ENCODE measurements at regions not wholly inside any gene's neighbourhood (a gene's known extent, or its start where the extent isn't known, plus 50 kb on each side); places are given as distances from the start of the nearest gene placed in this dataset.

DNA sequence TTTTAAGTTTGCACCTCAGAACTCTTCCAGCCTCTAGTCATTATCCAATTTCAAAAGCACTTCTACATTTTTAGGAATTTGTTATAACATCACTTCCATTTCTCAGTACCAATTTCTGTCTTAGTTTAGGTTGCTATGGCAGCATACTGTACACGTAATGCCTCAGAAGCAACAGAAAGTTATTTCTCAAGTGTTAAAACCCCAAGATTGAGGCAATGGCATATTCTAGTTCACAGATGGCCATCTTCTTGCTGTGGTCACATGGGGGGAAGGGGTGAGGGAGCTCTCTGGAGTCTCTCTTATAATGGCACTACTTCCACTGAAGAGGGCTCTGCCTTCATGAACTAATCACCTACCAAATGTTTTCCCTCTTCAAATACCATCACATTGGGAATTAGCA is 220.3 kb upstream of the CTSO start:
- DNase-seq (ENCODE audit: insufficient read length, low spot score) (no peak), FAIRE-seq (no peak)
- TF ChIP-seq, protein P1, sequence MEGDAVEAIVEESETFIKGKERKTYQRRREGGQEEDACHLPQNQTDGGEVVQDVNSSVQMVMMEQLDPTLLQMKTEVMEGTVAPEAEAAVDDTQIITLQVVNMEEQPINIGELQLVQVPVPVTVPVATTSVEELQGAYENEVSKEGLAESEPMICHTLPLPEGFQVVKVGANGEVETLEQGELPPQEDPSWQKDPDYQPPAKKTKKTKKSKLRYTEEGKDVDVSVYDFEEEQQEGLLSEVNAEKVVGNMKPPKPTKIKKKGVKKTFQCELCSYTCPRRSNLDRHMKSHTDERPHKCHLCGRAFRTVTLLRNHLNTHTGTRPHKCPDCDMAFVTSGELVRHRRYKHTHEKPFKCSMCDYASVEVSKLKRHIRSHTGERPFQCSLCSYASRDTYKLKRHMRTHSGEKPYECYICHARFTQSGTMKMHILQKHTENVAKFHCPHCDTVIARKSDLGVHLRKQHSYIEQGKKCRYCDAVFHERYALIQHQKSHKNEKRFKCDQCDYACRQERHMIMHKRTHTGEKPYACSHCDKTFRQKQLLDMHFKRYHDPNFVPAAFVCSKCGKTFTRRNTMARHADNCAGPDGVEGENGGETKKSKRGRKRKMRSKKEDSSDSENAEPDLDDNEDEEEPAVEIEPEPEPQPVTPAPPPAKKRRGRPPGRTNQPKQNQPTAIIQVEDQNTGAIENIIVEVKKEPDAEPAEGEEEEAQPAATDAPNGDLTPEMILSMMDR (IDR thresholded peaks at IDR 0.05; ENCODE audit: insufficient read depth, missing control alignments): no peak

DNA sequence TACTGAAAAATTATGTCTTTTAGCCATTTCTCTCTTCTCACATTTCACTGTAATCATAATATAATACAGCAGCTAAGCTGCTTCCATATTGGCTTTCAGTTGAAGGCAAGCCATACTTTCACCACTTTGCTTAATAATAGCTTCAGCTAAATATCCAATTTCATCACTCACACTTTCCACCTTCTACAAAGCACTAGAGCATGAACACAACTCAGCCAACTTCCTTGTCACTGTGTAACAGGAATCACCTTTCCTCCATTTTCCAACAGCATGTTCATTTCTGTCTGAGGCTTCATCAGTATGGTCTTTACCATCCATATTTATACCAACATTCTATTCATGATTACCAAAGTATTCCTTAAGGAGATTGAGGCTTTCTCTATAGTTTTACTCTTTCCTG is 219.8 kb upstream of the CTSO start:
- FAIRE-seq (no peak), DNase-seq (ENCODE audit: insufficient read length, low spot score) (no peak)
- TF ChIP-seq, protein P1 (IDR thresholded peaks at IDR 0.05; ENCODE audit: insufficient read depth, missing control alignments): no peak

DNA sequence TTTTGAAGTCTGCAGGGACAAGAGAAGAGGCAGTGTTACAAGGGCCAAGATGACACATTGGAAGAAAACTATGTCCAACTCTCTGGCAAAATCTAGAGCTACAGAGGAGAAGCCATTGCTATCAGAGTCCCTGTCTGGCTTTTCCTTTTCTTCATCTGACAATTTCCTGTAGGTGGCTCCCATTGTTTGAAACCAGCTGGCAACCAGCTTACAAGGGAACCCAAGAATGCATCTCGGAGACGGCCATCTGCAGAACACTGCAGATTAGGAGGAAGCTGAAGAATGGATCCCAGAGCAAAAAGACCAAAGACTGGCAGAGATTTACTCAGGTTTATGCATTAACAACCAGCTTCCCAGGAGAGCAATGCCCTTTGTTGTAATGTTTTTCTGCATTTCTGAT is 216.2 kb upstream of the CTSO start:
- FAIRE-seq (no peak), DNase-seq (ENCODE audit: insufficient read length, low spot score) (no peak)
- TF ChIP-seq, protein P1 (IDR thresholded peaks at IDR 0.05; ENCODE audit: insufficient read depth, missing control alignments): no peak

GRCh38 chr4:156169011-156169410 is 215.3 kb upstream of the CTSO start:
- DNase-seq (ENCODE audit: insufficient read length, low spot score) (no peak), FAIRE-seq (no peak)
- TF ChIP-seq, protein P1 (IDR thresholded peaks at IDR 0.05; ENCODE audit: insufficient read depth, missing control alignments): peak; percentile 75

GRCh38 chr4:156168288-156168687 is 214.6 kb upstream of the CTSO start:
- FAIRE-seq: no peak
- DNase-seq (ENCODE audit: insufficient read length, low spot score): no peak
- TF ChIP-seq, protein P1 (IDR thresholded peaks at IDR 0.05; ENCODE audit: insufficient read depth, missing control alignments): no peak

GRCh38 chr4:156158747-156159146 is 205.1 kb upstream of the CTSO start:
- DNase-seq (ENCODE audit: insufficient read length, low spot score) (no peak), FAIRE-seq (no peak)
- TF ChIP-seq, protein P1 (IDR thresholded peaks at IDR 0.05; ENCODE audit: insufficient read depth, missing control alignments): no peak

DNA sequence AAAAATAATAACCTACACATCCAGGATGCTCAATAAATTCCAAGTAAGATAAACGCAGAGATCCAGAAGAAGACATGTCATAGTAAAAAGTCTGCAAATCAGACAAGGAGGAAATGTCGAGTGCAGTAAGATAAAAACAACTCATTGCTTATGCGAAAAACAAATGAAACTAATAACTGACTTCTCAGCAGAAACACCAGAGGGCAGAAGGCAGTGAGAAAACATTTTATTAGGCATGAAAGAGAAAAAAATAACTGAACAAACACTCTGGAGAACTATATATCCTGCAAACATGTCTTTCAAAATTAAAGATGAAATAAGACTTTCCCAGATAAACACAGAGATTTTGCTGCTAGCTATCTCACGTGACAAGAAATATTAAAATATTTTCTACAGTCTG is 201.3 kb upstream of the CTSO start:
- no peak for DNase-seq (ENCODE audit: insufficient read length, low spot score)
- no peak for FAIRE-seq

More for the DNA sequence above, 201.3 kb upstream of the CTSO start:
- TF ChIP-seq, protein P1 (IDR thresholded peaks at IDR 0.05; ENCODE audit: insufficient read depth, missing control alignments): peak; percentile 9
